ENCODE measurements at regions not wholly inside any gene's neighbourhood (a gene's known extent, or its start where the extent isn't known, plus 50 kb on each side); places are given as distances from the start of the nearest gene placed in this dataset.

- H3K36me3 ChIP-seq, result no peaks in the 10 kb centered on the region
- no peak for DNase-seq
- no peaks in the 10 kb centered on the region for H3K9me3 ChIP-seq
- H3K4me1 ChIP-seq, result no peaks in the 10 kb centered on the region
- intact Hi-C loops (cut with DNase I), result no loop called here
- H3K27me3 ChIP-seq, result no peaks in the 10 kb centered on the region
- 73 to 75% methylated on average over 5 of the region's 5 CpGs for WGBS, 2 donors
- H3K4me3 ChIP-seq, result no peak overlapping the region
- TF ChIP-seq POLR2A (IDR thresholded peaks at IDR 0.05), result no peak
- no peak for TF ChIP-seq POLR2AphosphoS5 (IDR thresholded peaks at IDR 0.05)
- no peak for TF ChIP-seq CTCF (IDR thresholded peaks at IDR 0.05)
- no peak for TF ChIP-seq EP300 (IDR thresholded peaks at IDR 0.05)
- H3K27ac ChIP-seq, result no peak overlapping the region
Measured at GRCh38 chr17:54307351-54307750, 484.6 kb downstream of the KIF2B start.

- no peak for DNase-seq
- Histone ChIP-seq H3K4me3 (no peak overlapping the region), H3K4me1 (no peaks in the 10 kb centered on the region), H3K27ac (no peak overlapping the region), H3K27me3 (no peaks in the 10 kb centered on the region), H3K9me3 (peaks cover 0 to 6% (median 0%) of the 10 kb centered on the region in 4 donors), H3K36me3 (no peaks in the 10 kb centered on the region)
- intact Hi-C loops (cut with DNase I), result no loop called here
- TF ChIP-seq POLR2A (IDR thresholded peaks at IDR 0.05) (no peak), CTCF (IDR thresholded peaks at IDR 0.05) (no peak), POLR2AphosphoS5 (IDR thresholded peaks at IDR 0.05) (no peak), EP300 (IDR thresholded peaks at IDR 0.05) (no peak)
- 77 to 78% methylated on average over 1 of the region's 1 CpG for WGBS, 2 donors
Measured at GRCh38 chr17:54324813-54325212, 502.1 kb downstream of the KIF2B start.

GRCh38 chr17:54339731-54340130, 517.0 kb downstream of the KIF2B start:
- Histone ChIP-seq H3K27me3 (no peaks in the 10 kb centered on the region), H3K4me3 (no peak overlapping the region), H3K9me3 (no peaks in the 10 kb centered on the region), H3K36me3 (no peaks in the 10 kb centered on the region), H3K4me1 (no peaks in the 10 kb centered on the region), H3K27ac (no peak overlapping the region)
- 73 to 84% methylated on average over 1 of the region's 1 CpG for WGBS, 2 donors
- DNase-seq, result no peak
- TF ChIP-seq EP300 (IDR thresholded peaks at IDR 0.05), result no peak
- TF ChIP-seq POLR2AphosphoS5 (IDR thresholded peaks at IDR 0.05), result no peak
- intact Hi-C loops (cut with DNase I), result no loop called here

GRCh38 chr17:54347495-54347894, 524.8 kb downstream of the KIF2B start:
- no peaks in the 10 kb centered on the region for H3K27me3 ChIP-seq
- intact Hi-C loops (cut with DNase I), result no loop called here

GRCh38 chr17:54348234-54348633, 525.5 kb downstream of the KIF2B start:
- intact Hi-C loops (cut with DNase I), result no loop called here
- Histone ChIP-seq H3K27me3 (no peaks in the 10 kb centered on the region), H3K9me3 (no peaks in the 10 kb centered on the region), H3K4me1 (no peaks in the 10 kb centered on the region), H3K27ac (no peak overlapping the region), H3K4me3 (no peak overlapping the region), H3K36me3 (no peaks in the 10 kb centered on the region)
- TF ChIP-seq POLR2AphosphoS5 (IDR thresholded peaks at IDR 0.05) (no peak), POLR2A (IDR thresholded peaks at IDR 0.05) (no peak), EP300 (IDR thresholded peaks at IDR 0.05) (no peak), CTCF (IDR thresholded peaks at IDR 0.05) (no peak)
- DNase-seq, result no peak

More at GRCh38 chr17:54347495-54347894, 524.8 kb downstream of the KIF2B start:
- no peak for DNase-seq
- Histone ChIP-seq H3K4me1 (no peaks in the 10 kb centered on the region), H3K9me3 (no peaks in the 10 kb centered on the region), H3K27ac (no peak overlapping the region), H3K4me3 (no peak overlapping the region), H3K36me3 (no peaks in the 10 kb centered on the region)
- TF ChIP-seq CTCF (IDR thresholded peaks at IDR 0.05), result no peak
- WGBS, 2 donors, result 88% methylated on average over 1 of the region's 1 CpG
